Activated naive CD4-positive, alpha-beta T cell treated with anti-CD3 and anti-CD28 coated beads, Interleukin-2, amount 10 ng/mL, durations not matched to agents 7 days and 5 days (primary cell): ENCODE measurements at regions not wholly inside any gene's neighbourhood (a gene's known extent, or its start where the extent isn't known, plus 50 kb on each side); places are given as distances from the start of the nearest gene placed in this dataset.
"Not testable (repeated sequence)": the region's sequence is repeated elsewhere in the genome, so short reads cannot be mapped to it uniquely, and the experiment has no call there.

Source experiments
- CTCF ChIA-PET: fragments of 350-600 bp; sonication (Branson Sonifier 250); formaldehyde crosslinking; loops from one replicate; lab custom pipeline; 2021; ENCODE audit warnings: antibody characterized with exemption; lab: Charles Lee
- DNase-seq: peaks from one replicate; pipeline ENCODE4 v3.0.0-alpha.2; 2020
- H3K27ac Mint-ChIP-seq: one replicate; pipeline ENCODE4 v1.8.0; 2021; ENCODE audit warnings: mild to moderate bottlenecking, moderate library complexity, mixed read lengths
- H3K27me3 Mint-ChIP-seq: one replicate; pipeline ENCODE4 v1.8.0; 2021; ENCODE audit warnings: mild to moderate bottlenecking, mixed read lengths
- H3K36me3 Mint-ChIP-seq: one replicate; pipeline ENCODE4 v1.8.0; 2021; ENCODE audit warnings: mixed read lengths
- H3K4me1 Mint-ChIP-seq: one replicate; pipeline ENCODE4 v1.8.0; 2021; ENCODE audit warnings: mixed read lengths
- H3K4me3 Mint-ChIP-seq: one replicate; pipeline ENCODE4 v1.8.0; 2021; ENCODE audit warnings: mild to moderate bottlenecking, moderate library complexity, mixed read lengths
- H3K9me3 Mint-ChIP-seq: one replicate; pipeline ENCODE4 v1.8.0; 2021; ENCODE audit warnings: mixed read lengths

GRCh38 chr20:25852968-25853717 is 156.5 kb upstream of the ZNF337 start:
- H3K9me3 Mint-ChIP-seq, CTCF ChIA-PET, H3K27ac Mint-ChIP-seq, H3K36me3 Mint-ChIP-seq: not testable (repeated sequence)
- Mint-ChIP-seq H3K27me3 (peaks cover 47% of the 10 kb centered on the region), H3K4me1 (peaks cover 21% of the 10 kb centered on the region), H3K4me3 (peak overlapping the region; percentile 83)
- DNase-seq, result peak; percentile 25

- CTCF ChIA-PET, H3K9me3 Mint-ChIP-seq, DNase-seq, H3K4me3 Mint-ChIP-seq, H3K27ac Mint-ChIP-seq, H3K36me3 Mint-ChIP-seq: not testable (repeated sequence)
- Mint-ChIP-seq H3K4me1 (peaks cover 16% of the 10 kb centered on the region), H3K27me3 (peaks cover 18% of the 10 kb centered on the region)
Observed at GRCh38 chr20:25850133-25850532, 153.5 kb upstream of the ZNF337 start.

DNA sequence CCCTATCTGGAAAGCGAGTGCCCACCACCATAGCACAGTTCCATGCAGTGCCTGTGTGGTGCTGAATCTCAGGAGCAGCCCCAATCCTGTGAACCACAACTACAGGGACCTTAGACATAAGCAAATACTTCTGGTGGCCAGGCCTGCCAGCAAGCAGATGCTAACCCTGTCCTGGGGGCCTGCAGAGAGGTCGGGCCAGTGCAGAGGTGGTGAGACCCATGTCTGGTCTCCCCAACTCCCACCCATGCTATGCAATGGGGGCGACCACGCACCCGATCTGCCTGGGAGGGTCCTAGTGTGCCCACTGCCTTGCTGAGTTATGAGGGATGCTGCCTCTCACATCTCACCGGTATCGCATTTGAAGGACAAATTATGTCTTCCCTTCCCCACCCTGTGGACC is 151.6 kb upstream of the ZNF337 start:
- Mint-ChIP-seq H3K36me3 (no peaks in the 10 kb centered on the region), H3K27ac (no peak overlapping the region), H3K4me3 (no peak overlapping the region), H3K9me3 (no peaks in the 10 kb centered on the region), H3K4me1 (peaks cover 5% of the 10 kb centered on the region), H3K27me3 (peaks cover 1% of the 10 kb centered on the region)
- CTCF ChIA-PET, result no interaction called here
- DNase-seq, result no peak

- H3K27ac Mint-ChIP-seq, H3K4me3 Mint-ChIP-seq, H3K9me3 Mint-ChIP-seq, H3K36me3 Mint-ChIP-seq, H3K4me1 Mint-ChIP-seq, H3K27me3 Mint-ChIP-seq, CTCF ChIA-PET, DNase-seq: not testable (repeated sequence)
Observed at GRCh38 chr20:25844640-25845039, 148.0 kb upstream of the ZNF337 start.

DNA sequence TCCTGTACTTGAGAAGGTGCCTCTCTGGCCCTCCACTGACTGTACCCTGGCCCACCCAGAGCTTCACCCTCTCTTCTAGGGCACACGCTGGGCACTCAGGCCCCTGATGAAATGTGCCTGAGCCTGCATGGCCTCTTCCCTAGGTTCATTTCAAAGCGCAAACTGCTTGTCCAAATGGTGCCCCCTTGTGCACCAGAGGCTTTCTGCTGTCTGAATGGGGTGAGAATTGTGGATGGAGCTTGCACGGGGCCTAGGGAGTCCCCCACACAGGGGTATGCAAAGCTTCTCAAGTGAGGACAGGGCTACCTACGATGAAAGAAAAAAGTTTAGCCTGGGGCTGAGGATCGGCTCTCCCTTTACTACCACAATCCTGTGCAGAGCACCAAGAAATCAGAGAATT is 116.9 kb upstream of the ZNF337 start:
- H3K9me3 Mint-ChIP-seq, H3K27ac Mint-ChIP-seq, H3K4me1 Mint-ChIP-seq, CTCF ChIA-PET, H3K27me3 Mint-ChIP-seq, DNase-seq, H3K4me3 Mint-ChIP-seq, H3K36me3 Mint-ChIP-seq: not testable (repeated sequence)

- H3K27me3 Mint-ChIP-seq, H3K4me3 Mint-ChIP-seq, H3K36me3 Mint-ChIP-seq, DNase-seq, H3K9me3 Mint-ChIP-seq, H3K27ac Mint-ChIP-seq, CTCF ChIA-PET, H3K4me1 Mint-ChIP-seq: not testable (repeated sequence)
Observed at GRCh38 chr20:25798174-25798993, 101.7 kb upstream of the ZNF337 start.

GRCh38 chr20:25797062-25797461 is 100.4 kb upstream of the ZNF337 start:
- DNase-seq, H3K27ac Mint-ChIP-seq, H3K9me3 Mint-ChIP-seq, H3K4me1 Mint-ChIP-seq, H3K4me3 Mint-ChIP-seq, H3K36me3 Mint-ChIP-seq, H3K27me3 Mint-ChIP-seq, CTCF ChIA-PET: not testable (repeated sequence)

- H3K36me3 Mint-ChIP-seq, CTCF ChIA-PET, H3K4me1 Mint-ChIP-seq, H3K4me3 Mint-ChIP-seq, H3K9me3 Mint-ChIP-seq, H3K27ac Mint-ChIP-seq, H3K27me3 Mint-ChIP-seq, DNase-seq: not testable (repeated sequence)
Observed at GRCh38 chr20:25777241-25777640, 80.6 kb upstream of the ZNF337 start.

DNA sequence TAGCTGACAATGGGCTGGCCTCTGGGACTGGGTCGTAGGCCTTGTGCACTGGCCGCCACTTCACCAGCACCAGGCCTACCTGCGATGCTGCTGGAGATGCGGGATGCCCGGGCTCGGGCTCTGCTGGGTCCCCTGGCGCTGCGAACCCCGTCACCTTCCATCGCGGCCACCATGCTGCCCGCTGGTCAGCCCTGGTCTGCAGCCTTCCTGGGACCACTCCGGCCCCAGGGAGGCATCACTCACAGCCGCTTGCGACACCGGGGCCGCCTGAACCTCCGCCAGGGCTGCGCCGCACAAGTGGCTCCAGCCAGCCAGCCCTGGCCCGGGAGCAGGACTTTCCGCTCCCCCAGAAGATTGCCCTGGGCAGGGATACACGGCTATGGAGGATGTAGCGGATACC is 78.1 kb upstream of the ZNF337 start:
- H3K36me3 Mint-ChIP-seq, H3K4me3 Mint-ChIP-seq, H3K9me3 Mint-ChIP-seq, H3K27ac Mint-ChIP-seq, DNase-seq, CTCF ChIA-PET, H3K4me1 Mint-ChIP-seq, H3K27me3 Mint-ChIP-seq: not testable (repeated sequence)

GRCh38 chr20:25774203-25774602 is 77.5 kb upstream of the ZNF337 start:
- CTCF ChIA-PET, H3K4me3 Mint-ChIP-seq, DNase-seq, H3K4me1 Mint-ChIP-seq, H3K27me3 Mint-ChIP-seq, H3K36me3 Mint-ChIP-seq, H3K9me3 Mint-ChIP-seq, H3K27ac Mint-ChIP-seq: not testable (repeated sequence)

DNA sequence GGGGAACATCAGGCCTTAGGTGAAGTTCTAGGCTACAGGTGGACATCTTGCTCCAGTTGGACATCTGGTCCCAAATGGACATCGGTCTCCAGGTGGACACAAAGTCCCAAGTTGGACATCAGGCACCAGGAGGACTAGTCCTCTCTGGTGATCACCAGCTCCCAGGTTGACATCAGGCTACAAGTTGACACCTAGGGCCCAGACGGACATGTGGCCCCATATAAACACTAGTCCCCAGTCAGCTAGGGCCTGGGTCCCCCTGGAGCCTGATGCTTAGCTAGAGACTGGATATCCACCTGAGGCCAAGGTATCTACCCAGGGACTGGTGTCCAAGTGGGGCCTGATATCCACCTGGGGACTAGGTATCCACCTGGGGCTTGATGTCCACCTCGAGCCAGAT is 75.8 kb upstream of the ZNF337 start:
- H3K4me3 Mint-ChIP-seq, H3K9me3 Mint-ChIP-seq, H3K4me1 Mint-ChIP-seq, DNase-seq, H3K27ac Mint-ChIP-seq, H3K36me3 Mint-ChIP-seq, CTCF ChIA-PET, H3K27me3 Mint-ChIP-seq: not testable (repeated sequence)

GRCh38 chr20:25771818-25772217 is 75.2 kb upstream of the ZNF337 start:
- H3K4me1 Mint-ChIP-seq, H3K27me3 Mint-ChIP-seq, H3K36me3 Mint-ChIP-seq, DNase-seq, CTCF ChIA-PET, H3K27ac Mint-ChIP-seq, H3K9me3 Mint-ChIP-seq, H3K4me3 Mint-ChIP-seq: not testable (repeated sequence)

DNA sequence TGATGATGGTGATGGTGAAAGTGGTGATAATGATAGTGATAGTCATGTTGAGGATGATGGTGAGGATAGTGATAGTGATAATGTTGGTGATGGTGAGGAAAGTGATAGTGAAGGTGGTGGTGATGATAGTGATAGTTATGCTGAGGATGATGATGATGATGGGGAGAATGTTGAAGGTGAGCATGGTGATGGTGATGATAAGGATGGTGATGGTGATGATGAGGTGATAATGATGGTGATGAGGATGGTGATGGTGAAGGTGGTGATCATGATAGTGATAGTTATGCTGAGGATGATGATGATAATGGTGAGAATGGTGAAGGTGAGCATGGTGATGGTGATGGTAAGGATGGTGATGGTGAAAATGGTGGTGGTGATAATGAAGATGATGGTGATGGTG is 64.9 kb upstream of the ZNF337 start:
- no peaks in the 10 kb centered on the region for H3K4me1 Mint-ChIP-seq

DNA sequence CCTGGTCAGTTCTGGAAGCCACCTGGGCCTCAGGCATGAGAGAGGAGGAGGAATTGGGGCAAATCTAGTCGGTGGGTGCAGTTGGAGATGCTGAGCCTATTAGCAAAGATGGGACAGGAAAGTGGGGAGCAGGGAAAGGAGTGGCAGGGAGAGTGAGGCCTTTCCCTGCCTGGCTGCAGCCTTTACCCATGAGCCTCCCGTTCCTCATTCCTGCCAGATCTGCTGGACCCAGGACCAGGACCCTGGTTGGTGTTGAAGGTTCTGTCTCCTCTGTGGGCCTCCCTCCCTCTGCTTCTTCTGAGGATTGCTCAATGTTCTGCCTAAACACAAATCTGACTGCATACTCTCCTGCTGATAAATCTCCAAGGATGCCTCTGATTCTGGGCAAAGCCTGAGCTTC is 64.4 kb upstream of the ZNF337 start:
- H3K4me1 Mint-ChIP-seq, H3K27me3 Mint-ChIP-seq, H3K36me3 Mint-ChIP-seq, H3K9me3 Mint-ChIP-seq, CTCF ChIA-PET, H3K27ac Mint-ChIP-seq, H3K4me3 Mint-ChIP-seq, DNase-seq: not testable (repeated sequence)

More for the DNA sequence above, 64.9 kb upstream of the ZNF337 start:
- CTCF ChIA-PET, result no interaction called here
- no peak for DNase-seq
- Mint-ChIP-seq H3K27ac (no peak overlapping the region), H3K9me3 (no peaks in the 10 kb centered on the region), H3K36me3 (no peaks in the 10 kb centered on the region), H3K27me3 (no peaks in the 10 kb centered on the region), H3K4me3 (no peak overlapping the region)
